ENCODE measurements at regions not wholly inside any gene's neighbourhood (a gene's known extent, or its start where the extent isn't known, plus 50 kb on each side); places are given as distances from the start of the nearest gene placed in this dataset.

GRCh38 chr4:187364401-187364800 lies 631.2 kb upstream of the ZFP42 start:
- no peaks in the 10 kb centered on the region for H3K79me1 ChIP-seq (ENCODE audit: insufficient read depth, low read depth, low read length, poor library complexity, severe bottlenecking)

More at GRCh38 chr4:187364401-187364800, 631.2 kb upstream of the ZFP42 start:
- DNase-seq = no peak
- Histone ChIP-seq H2BK12ac (ENCODE audit: insufficient read length, low read depth, low read length) (no peak overlapping the region), H3K14ac (ENCODE audit: insufficient read depth, low read length) (no peak overlapping the region), H3K18ac (ENCODE audit: insufficient read length, low read depth, low read length) (no peak overlapping the region), H2BK20ac (ENCODE audit: low read depth, low read length, poor library complexity, severe bottlenecking) (no peak overlapping the region), H4K8ac (replicated peaks; ENCODE audit: insufficient read length, low read depth, low read length) (no peak overlapping the region), H3K23ac (ENCODE audit: insufficient read length, low read depth, low read length) (no peak overlapping the region), H4K5ac (ENCODE audit: insufficient read length, low read depth, low read length) (no peak overlapping the region), H3K27me3 (ENCODE audit: insufficient read depth, low read length) (no peaks in the 10 kb centered on the region), H3T11ph (ENCODE audit: low read length) (no peak overlapping the region), H2AFZ (ENCODE audit: low read length) (no peak overlapping the region), H4K20me1 (ENCODE audit: control insufficient read depth, insufficient read depth, insufficient read length) (no peaks in the 10 kb centered on the region), H3K23me2 (ENCODE audit: insufficient read length, low read depth, low read length, poor library complexity, severe bottlenecking) (no peaks in the 10 kb centered on the region), H3K4ac (ENCODE audit: low read depth, low read length) (no peak overlapping the region), H2BK120ac (ENCODE audit: low read depth, low read length, poor library complexity, severe bottlenecking) (no peak overlapping the region), H3K9ac (ENCODE audit: extremely low read depth, insufficient read length, low read length) (no peak overlapping the region), H2BK15ac (ENCODE audit: low read depth, low read length) (no peak overlapping the region), H3K4me2 (ENCODE audit: insufficient read depth, insufficient read length, low read length) (no peak overlapping the region), H2AK5ac (ENCODE audit: insufficient read length, low read length) (no peak overlapping the region), H3K56ac (ENCODE audit: insufficient read length, low read depth, low read length) (no peak overlapping the region), H3K9me3 (ENCODE audit: control insufficient read depth, low read depth, low read length) (no peaks in the 10 kb centered on the region), H2BK5ac (ENCODE audit: insufficient read length, low read length) (no peak overlapping the region), H3K4me1 (ENCODE audit: insufficient read depth, low read length) (no peaks in the 10 kb centered on the region), H4K91ac (ENCODE audit: insufficient read length, low read depth, low read length) (no peak overlapping the region), H3K79me2 (ENCODE audit: insufficient read depth, low read length) (no peaks in the 10 kb centered on the region), H3K27ac (ENCODE audit: insufficient read length, low read depth, low read length) (no peak overlapping the region)
- Mint-ChIP-seq H3K4me3 (no peak overlapping the region), H3K27me3 (ENCODE audit: low read depth) (no peaks in the 10 kb centered on the region), H3K27ac (no peak overlapping the region), H3K4me1 (no peaks in the 10 kb centered on the region), H3K36me3 (ENCODE audit: insufficient read depth in 1 of 3, low read depth in 3 of 3) (no peaks in the 10 kb centered on the region), H3K9me3 (no peaks in the 10 kb centered on the region)
- no CpG with 5 or more reads among the region's 7 CpGs for WGBS (ENCODE audit: extremely low coverage, insufficient read length, low lambda C conversion rate)
- TF ChIP-seq, protein P1, sequence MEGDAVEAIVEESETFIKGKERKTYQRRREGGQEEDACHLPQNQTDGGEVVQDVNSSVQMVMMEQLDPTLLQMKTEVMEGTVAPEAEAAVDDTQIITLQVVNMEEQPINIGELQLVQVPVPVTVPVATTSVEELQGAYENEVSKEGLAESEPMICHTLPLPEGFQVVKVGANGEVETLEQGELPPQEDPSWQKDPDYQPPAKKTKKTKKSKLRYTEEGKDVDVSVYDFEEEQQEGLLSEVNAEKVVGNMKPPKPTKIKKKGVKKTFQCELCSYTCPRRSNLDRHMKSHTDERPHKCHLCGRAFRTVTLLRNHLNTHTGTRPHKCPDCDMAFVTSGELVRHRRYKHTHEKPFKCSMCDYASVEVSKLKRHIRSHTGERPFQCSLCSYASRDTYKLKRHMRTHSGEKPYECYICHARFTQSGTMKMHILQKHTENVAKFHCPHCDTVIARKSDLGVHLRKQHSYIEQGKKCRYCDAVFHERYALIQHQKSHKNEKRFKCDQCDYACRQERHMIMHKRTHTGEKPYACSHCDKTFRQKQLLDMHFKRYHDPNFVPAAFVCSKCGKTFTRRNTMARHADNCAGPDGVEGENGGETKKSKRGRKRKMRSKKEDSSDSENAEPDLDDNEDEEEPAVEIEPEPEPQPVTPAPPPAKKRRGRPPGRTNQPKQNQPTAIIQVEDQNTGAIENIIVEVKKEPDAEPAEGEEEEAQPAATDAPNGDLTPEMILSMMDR (conservative IDR thresholded peaks at IDR 0.05) = no peak
